OCI-LY1 (cell line): ENCODE measurements at regions not wholly inside any gene's neighbourhood (a gene's known extent, or its start where the extent isn't known, plus 50 kb on each side); places are given as distances from the start of the nearest gene placed in this dataset.

Experiments used
- H2AFZ ChIP-seq: fragments of 200-600 bp; sonication (generic), shearing (Covaris generic); 2 replicates; pipeline ENCODE4 v1.6.0; 2014; ENCODE audit warnings: antibody characterized with exemption, mild to moderate bottlenecking, low read length
- H3F3A ChIP-seq: fragments of 200-600 bp; sonication (generic), shearing (Covaris generic); 2 replicates; pipeline ENCODE4 v1.6.0; 2014; ENCODE audit warnings: mild to moderate bottlenecking, antibody characterized with exemption, low read length, moderate library complexity; ENCODE audit not compliant: insufficient read depth
- H3K27ac ChIP-seq: fragments of 200-600 bp; sonication (generic); 2 replicates; pipeline ENCODE4 v1.5.1; 2014; ENCODE audit warnings: low read length, mixed run types, mild to moderate bottlenecking, low read depth; ENCODE audit not compliant: poor library complexity, severe bottlenecking
- H3K27me3 ChIP-seq: fragments of 200-600 bp; sonication (generic); 2 replicates; pipeline ENCODE4 v1.6.0; 2014; ENCODE audit warnings: antibody characterized with exemption, mild to moderate bottlenecking, low read length, moderate library complexity; ENCODE audit not compliant: insufficient read depth
- H3K36me3 ChIP-seq: fragments of 200-600 bp; sonication (generic); 2 replicates; pipeline ENCODE4 v1.6.1; 2014; ENCODE audit warnings: mild to moderate bottlenecking, antibody characterized with exemption, low read length, moderate library complexity, mixed read lengths; ENCODE audit not compliant: insufficient read depth
- H3K4me1 ChIP-seq: fragments of 200-600 bp; sonication (generic); 2 replicates; pipeline ENCODE4 v1.5.1; 2014; ENCODE audit warnings: mild to moderate bottlenecking, low read length, moderate library complexity; ENCODE audit not compliant: insufficient read depth, severe bottlenecking
- H3K4me2 ChIP-seq: fragments of 200-600 bp; sonication (generic), shearing (Covaris generic); 2 replicates; pipeline ENCODE4 v1.6.1; 2014; ENCODE audit warnings: low read length
- H3K4me3 ChIP-seq: fragments of 200-600 bp; sonication (generic); 2 replicates; pipeline ENCODE4 v1.5.1; 2014; ENCODE audit warnings: low read length, low read depth, mild to moderate bottlenecking, mixed read lengths; ENCODE audit not compliant: poor library complexity, severe bottlenecking
- H3K79me2 ChIP-seq: fragments of 200-600 bp; shearing (Covaris generic); 2 replicates; pipeline ENCODE4 v1.6.1; 2016; ENCODE audit warnings: mixed run types, low read length, mixed read lengths; ENCODE audit not compliant: insufficient read depth
- H3K9ac ChIP-seq: fragments of 200-600 bp; sonication (generic), shearing (Covaris generic); 2 replicates; pipeline ENCODE4 v1.6.1; 2014; ENCODE audit warnings: mild to moderate bottlenecking, low read length, mixed read lengths
- H3K9me2 ChIP-seq: fragments of 200-600 bp; sonication (generic), shearing (Covaris generic); 2 replicates; pipeline ENCODE4 v1.6.1; 2014; ENCODE audit warnings: low read depth, mild to moderate bottlenecking, low read length, mixed read lengths
- H3K9me3 ChIP-seq: fragments of 200-600 bp; shearing (Covaris generic); 2 replicates; pipeline ENCODE4 v1.6.1; 2014; ENCODE audit warnings: low read length, mixed read lengths
- H4K20me1 ChIP-seq: fragments of 200-600 bp; sonication (generic), shearing (Covaris generic); 2 replicates; pipeline ENCODE4 v1.6.0; 2016; ENCODE audit warnings: mild to moderate bottlenecking, low read length; ENCODE audit not compliant: insufficient read depth
- EZH2 ChIP-seq: fragments of 200-600 bp; sonication (generic), shearing (Covaris generic); IDR thresholded peaks from 2 replicates; pipeline ENCODE4 v1.8.0; 2017; ENCODE audit warnings: borderline replicate concordance, mixed run types, mild to moderate bottlenecking, antibody characterized with exemption, low read length, moderate library complexity, mixed read lengths
- TF ChIP-seq, protein P1 (sequence below): fragments of 200-600 bp; sonication (generic), shearing (Covaris generic); IDR thresholded peaks from 2 replicates; pipeline ENCODE4 v1.5.1; 2017; ENCODE audit warnings: mild to moderate bottlenecking, antibody characterized with exemption, low read length, moderate library complexity, mixed read lengths

DNA sequence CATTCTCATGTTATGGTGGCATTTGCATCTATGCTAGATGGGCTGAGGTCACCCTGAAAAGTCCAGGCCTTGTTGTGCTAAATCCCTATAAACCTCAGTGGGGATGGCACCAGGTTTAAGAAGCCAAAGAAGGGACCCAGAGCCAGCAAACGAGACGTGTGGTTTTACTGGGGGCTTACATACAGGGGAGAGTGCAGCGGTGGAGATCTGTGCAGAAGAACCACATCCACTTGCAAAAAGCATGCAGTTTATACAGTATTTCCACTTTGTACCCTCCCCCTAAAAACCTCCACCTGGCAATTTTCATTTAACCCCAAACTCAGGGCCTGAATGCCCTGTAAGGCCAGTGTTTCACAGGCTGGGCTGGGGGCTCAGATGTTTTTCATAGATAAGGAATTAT, 134.9 kb upstream of the GATB start:
- Histone ChIP-seq H3F3A (no peaks in the 10 kb centered on the region), H3K9me2 (no peaks in the 10 kb centered on the region)
- TF ChIP-seq EZH2: no peak
- TF ChIP-seq, protein P1, sequence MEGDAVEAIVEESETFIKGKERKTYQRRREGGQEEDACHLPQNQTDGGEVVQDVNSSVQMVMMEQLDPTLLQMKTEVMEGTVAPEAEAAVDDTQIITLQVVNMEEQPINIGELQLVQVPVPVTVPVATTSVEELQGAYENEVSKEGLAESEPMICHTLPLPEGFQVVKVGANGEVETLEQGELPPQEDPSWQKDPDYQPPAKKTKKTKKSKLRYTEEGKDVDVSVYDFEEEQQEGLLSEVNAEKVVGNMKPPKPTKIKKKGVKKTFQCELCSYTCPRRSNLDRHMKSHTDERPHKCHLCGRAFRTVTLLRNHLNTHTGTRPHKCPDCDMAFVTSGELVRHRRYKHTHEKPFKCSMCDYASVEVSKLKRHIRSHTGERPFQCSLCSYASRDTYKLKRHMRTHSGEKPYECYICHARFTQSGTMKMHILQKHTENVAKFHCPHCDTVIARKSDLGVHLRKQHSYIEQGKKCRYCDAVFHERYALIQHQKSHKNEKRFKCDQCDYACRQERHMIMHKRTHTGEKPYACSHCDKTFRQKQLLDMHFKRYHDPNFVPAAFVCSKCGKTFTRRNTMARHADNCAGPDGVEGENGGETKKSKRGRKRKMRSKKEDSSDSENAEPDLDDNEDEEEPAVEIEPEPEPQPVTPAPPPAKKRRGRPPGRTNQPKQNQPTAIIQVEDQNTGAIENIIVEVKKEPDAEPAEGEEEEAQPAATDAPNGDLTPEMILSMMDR: no peak

DNA sequence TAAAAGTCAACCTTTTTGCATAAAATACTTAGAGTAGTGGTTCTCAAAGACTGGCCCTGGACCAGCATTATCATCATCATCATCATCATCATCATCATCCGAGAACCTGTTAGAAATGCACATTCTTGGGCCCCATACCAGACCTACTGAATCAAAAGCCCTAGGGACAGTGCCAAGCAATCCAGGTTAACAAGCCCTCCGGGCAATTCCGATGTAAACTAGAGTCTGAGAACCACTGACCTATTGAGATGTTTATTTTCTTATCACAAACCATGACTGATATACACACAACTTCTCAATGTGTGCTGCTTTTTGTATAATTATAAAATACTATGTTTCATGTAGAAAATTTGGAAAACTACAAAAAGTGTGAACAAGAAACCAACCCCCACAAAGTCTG, 133.4 kb upstream of the GATB start:
- Histone ChIP-seq H2AFZ (no peak overlapping the region), H4K20me1 (no peaks in the 10 kb centered on the region), H3K36me3 (no peaks in the 10 kb centered on the region), H3K9me3 (no peaks in the 10 kb centered on the region), H3F3A (no peaks in the 10 kb centered on the region), H3K27me3 (no peaks in the 10 kb centered on the region), H3K27ac (no peak overlapping the region), H3K9ac (no peak overlapping the region), H3K79me2 (no peaks in the 10 kb centered on the region), H3K4me3 (no peak overlapping the region), H3K9me2 (no peaks in the 10 kb centered on the region), H3K4me2 (no peak overlapping the region), H3K4me1 (no peaks in the 10 kb centered on the region)
- TF ChIP-seq EZH2: no peak
- TF ChIP-seq, protein P1: no peak

More for the DNA sequence above, 134.9 kb upstream of the GATB start:
- Histone ChIP-seq H3K79me2 (no peaks in the 10 kb centered on the region), H2AFZ (no peak overlapping the region), H3K36me3 (no peaks in the 10 kb centered on the region), H3K27me3 (no peaks in the 10 kb centered on the region), H3K9me3 (no peaks in the 10 kb centered on the region), H3K9ac (no peak overlapping the region), H3K4me2 (no peak overlapping the region), H3K4me3 (no peak overlapping the region), H3K4me1 (no peaks in the 10 kb centered on the region), H3K27ac (no peak overlapping the region), H4K20me1 (no peaks in the 10 kb centered on the region)

DNA sequence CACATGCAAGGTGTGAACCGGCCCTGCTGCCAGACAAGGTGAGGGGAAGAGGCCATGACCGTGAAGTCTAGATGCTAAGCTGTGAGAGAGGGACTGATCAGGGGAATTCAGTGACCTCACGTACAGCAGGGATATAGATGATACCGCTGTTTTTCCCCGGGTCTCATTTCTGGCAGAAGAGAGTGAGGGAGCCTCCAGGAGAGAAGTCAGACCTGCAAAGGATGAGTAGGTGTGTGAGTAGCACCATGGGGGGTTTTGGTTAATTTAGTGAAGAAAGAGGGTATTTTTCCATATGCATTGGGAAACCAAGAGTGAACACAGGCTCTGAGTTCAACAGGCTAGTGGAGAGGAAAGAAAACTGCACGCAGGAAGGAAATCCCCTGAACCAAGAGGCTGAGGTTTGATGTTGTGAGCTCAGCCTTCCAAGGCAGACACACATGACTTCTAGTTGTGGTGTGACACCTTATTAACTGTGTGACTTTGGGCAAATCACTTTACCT, 127.6 kb upstream of the GATB start:
- Histone ChIP-seq H3K79me2 (no peaks in the 10 kb centered on the region), H3K36me3 (no peaks in the 10 kb centered on the region), H3K9ac (no peak overlapping the region), H3K9me3 (no peaks in the 10 kb centered on the region), H3K4me1 (no peaks in the 10 kb centered on the region), H2AFZ (no peak overlapping the region), H3K27ac (no peak overlapping the region), H3K9me2 (no peaks in the 10 kb centered on the region), H3K4me2 (no peak overlapping the region), H4K20me1 (no peaks in the 10 kb centered on the region), H3K27me3 (0 out of 2 replicates have a peak, but pooled peaks cover 4% of the 10 kb centered on the region), H3K4me3 (no peak overlapping the region), H3F3A (no peaks in the 10 kb centered on the region)
- TF ChIP-seq EZH2: no peak
- TF ChIP-seq, protein P1: no peak
